ENCODE measurements at regions not wholly inside any gene's neighbourhood (a gene's known extent, or its start where the extent isn't known, plus 50 kb on each side); places are given as distances from the start of the nearest gene placed in this dataset.

GRCh38 chr2:239536186-239536585 lies 135.4 kb upstream of the HDAC4 start:
- ChIA-PET CTCF (no interaction called here), POLR2A (interaction anchor here (0.6 kb wide), 1 partner anchor 11 kb away, joined by 3 read pairs; no protein-coding TSS in a partner anchor)
- Histone ChIP-seq H3K4me3 (ENCODE audit: low read depth, low read length) (no peak overlapping the region), H3K36me3 (ENCODE audit: control insufficient read depth in 2 of 2, insufficient read depth in 1 of 2, low read length in 2 of 2) (no peaks in the 10 kb centered on the region), H3K27ac (ENCODE audit: extremely low read depth, low read depth, low read length) (no peak overlapping the region), H3K9me3 (ENCODE audit: control insufficient read depth, insufficient read depth, low read depth, low read length) (no peaks in the 10 kb centered on the region), H3K4me1 (ENCODE audit: control insufficient read depth, insufficient read depth, low read length) (no peaks in the 10 kb centered on the region)
- TF ChIP-seq ZNF785 (tag by site-specific recombination; IDR thresholded peaks at IDR 0.05) (no peak), ZBTB20 (tag by site-specific recombination; IDR thresholded peaks at IDR 0.05) (no peak), ZNF558 (tag by site-specific recombination; IDR thresholded peaks at IDR 0.05) (no peak), ZNF169 (tag by site-specific recombination; IDR thresholded peaks at IDR 0.05) (no peak), MZF1 (tag by site-specific recombination; IDR thresholded peaks at IDR 0.05; ENCODE audit: borderline replicate concordance) (no peak), PRDM1 (tag by site-specific recombination; IDR thresholded peaks at IDR 0.05) (no peak), ZNF354C (tag by site-specific recombination; IDR thresholded peaks at IDR 0.05; ENCODE audit: borderline replicate concordance, low read depth) (no peak), ZNF211 (tag by site-specific recombination; IDR thresholded peaks at IDR 0.05; ENCODE audit: low read depth) (no peak), ZBTB1 (tag by site-specific recombination; IDR thresholded peaks at IDR 0.05) (no peak), ZNF544 (tag by site-specific recombination; IDR thresholded peaks at IDR 0.05) (no peak), BCL6B (tag by site-specific recombination; IDR thresholded peaks at IDR 0.05) (no peak)

- no peaks in the 10 kb centered on the region for H3K36me3 ChIP-seq (ENCODE audit: control insufficient read depth in 2 of 2, insufficient read depth in 1 of 2, low read length in 2 of 2)
- no peak for TF ChIP-seq ELK4 (IDR thresholded peaks at IDR 0.05; ENCODE audit: borderline replicate concordance, low read depth, low read length)
- TF ChIP-seq MYNN (tag by site-specific recombination; IDR thresholded peaks at IDR 0.05; ENCODE audit: borderline replicate concordance), result no peak
- TF ChIP-seq SP7 (tag by site-specific recombination; IDR thresholded peaks at IDR 0.05), result no peak
- no peak for TF ChIP-seq ZNF785 (tag by site-specific recombination; IDR thresholded peaks at IDR 0.05)
- TF ChIP-seq ZNF140 (tag by site-specific recombination; IDR thresholded peaks at IDR 0.05), result no peak
- no peak for TF ChIP-seq ZNF488 (tag by site-specific recombination; IDR thresholded peaks at IDR 0.05)
- TF ChIP-seq ZNF626 (tag by site-specific recombination; IDR thresholded peaks at IDR 0.05), result no peak
- no peak for TF ChIP-seq ZNF560 (tag by site-specific recombination; IDR thresholded peaks at IDR 0.05; ENCODE audit: borderline replicate concordance)
- TF ChIP-seq PRDM1 (tag by site-specific recombination; IDR thresholded peaks at IDR 0.05), result no peak
- H3K9me3 ChIP-seq (ENCODE audit: control insufficient read depth, insufficient read depth, low read depth, low read length), result no peaks in the 10 kb centered on the region
- H3K27ac ChIP-seq (ENCODE audit: extremely low read depth, low read depth, low read length), result no peak overlapping the region
- ChIA-PET CTCF (no interaction called here), POLR2A (interaction anchor here (0.6 kb wide), 1 partner anchor 10 kb away, joined by 3 read pairs; no protein-coding TSS in a partner anchor)
- no peaks in the 10 kb centered on the region for H3K4me1 ChIP-seq (ENCODE audit: control insufficient read depth, insufficient read depth, low read length)
- H3K4me3 ChIP-seq (ENCODE audit: low read depth, low read length), result no peak overlapping the region
Measured at GRCh38 chr2:239535413-239536144, 134.8 kb upstream of the HDAC4 start.

Data from HEK293 (cell line).